ENCODE measurements at regions not wholly inside any gene's neighbourhood (a gene's known extent, or its start where the extent isn't known, plus 50 kb on each side); places are given as distances from the start of the nearest gene placed in this dataset.

- Histone ChIP-seq H3K18ac (ENCODE audit: insufficient read length, low read depth, low read length) (no peak overlapping the region), H3K4ac (ENCODE audit: low read depth, low read length) (no peak overlapping the region), H3K79me2 (ENCODE audit: insufficient read depth, low read length) (no peaks in the 10 kb centered on the region), H3K14ac (ENCODE audit: insufficient read depth, low read length) (no peak overlapping the region), H4K5ac (ENCODE audit: insufficient read length, low read depth, low read length) (no peak overlapping the region), H3K23me2 (ENCODE audit: insufficient read length, low read depth, low read length, poor library complexity, severe bottlenecking) (no peaks in the 10 kb centered on the region), H2AFZ (ENCODE audit: low read length) (no peak overlapping the region), H2BK20ac (ENCODE audit: low read depth, low read length, poor library complexity, severe bottlenecking) (no peak overlapping the region), H3K9ac (ENCODE audit: extremely low read depth, insufficient read length, low read length) (no peak overlapping the region), H2AK5ac (ENCODE audit: insufficient read length, low read length) (no peak overlapping the region), H4K8ac (replicated peaks; ENCODE audit: insufficient read length, low read depth, low read length) (no peak overlapping the region), H3K27ac (ENCODE audit: insufficient read length, low read depth, low read length) (no peak overlapping the region), H3K56ac (ENCODE audit: insufficient read length, low read depth, low read length) (no peak overlapping the region), H3K9me3 (ENCODE audit: control insufficient read depth, low read depth, low read length) (peaks cover 14% of the 10 kb centered on the region), H2BK12ac (ENCODE audit: insufficient read length, low read depth, low read length) (no peak overlapping the region), H3K4me2 (ENCODE audit: insufficient read depth, insufficient read length, low read length) (no peak overlapping the region), H3K79me1 (ENCODE audit: insufficient read depth, low read depth, low read length, poor library complexity, severe bottlenecking) (no peaks in the 10 kb centered on the region), H3K23ac (ENCODE audit: insufficient read length, low read depth, low read length) (no peak overlapping the region), H2BK15ac (ENCODE audit: low read depth, low read length) (no peak overlapping the region), H2BK5ac (ENCODE audit: insufficient read length, low read length) (no peak overlapping the region), H4K91ac (ENCODE audit: insufficient read length, low read depth, low read length) (no peak overlapping the region), H2BK120ac (ENCODE audit: low read depth, low read length, poor library complexity, severe bottlenecking) (no peak overlapping the region), H3K27me3 (ENCODE audit: insufficient read depth, low read length) (no peaks in the 10 kb centered on the region), H4K20me1 (ENCODE audit: control insufficient read depth, insufficient read depth, insufficient read length) (no peaks in the 10 kb centered on the region), H3K4me1 (ENCODE audit: insufficient read depth, low read length) (no peaks in the 10 kb centered on the region), H3T11ph (ENCODE audit: low read length) (no peak overlapping the region)
- Mint-ChIP-seq H3K27me3 (ENCODE audit: low read depth) (peaks cover 5% of the 10 kb centered on the region), H3K27ac (no peak overlapping the region; a peak in 1 of 7 replicates), H3K4me3 (no peak overlapping the region), H3K9me3 (peaks cover 28 to 30% of the 10 kb centered on the region in 2 experiments), H3K36me3 (ENCODE audit: insufficient read depth in 1 of 3, low read depth in 3 of 3) (peaks cover 10 to 26% (median 12%) of the 10 kb centered on the region in 3 experiments), H3K4me1 (peaks cover 8% of the 10 kb centered on the region in 2 experiments)
- TF ChIP-seq CTCF (conservative IDR thresholded peaks at IDR 0.05) = no peak
- DNase-seq = no peak
- WGBS (ENCODE audit: extremely low coverage, insufficient read length, low lambda C conversion rate) = no CpG with 5 or more reads among the region's 3 CpGs
Observed at GRCh38 chr6:25154034-25154596, 125.1 kb upstream of the CARMIL1 start.

Data from H9 (cell line).